ENCODE measurements at regions not wholly inside any gene's neighbourhood (a gene's known extent, or its start where the extent isn't known, plus 50 kb on each side); places are given as distances from the start of the nearest gene placed in this dataset.
A peak's percentile ranks its signal among the peaks of the same experiment; 100 is the strongest.

DNA sequence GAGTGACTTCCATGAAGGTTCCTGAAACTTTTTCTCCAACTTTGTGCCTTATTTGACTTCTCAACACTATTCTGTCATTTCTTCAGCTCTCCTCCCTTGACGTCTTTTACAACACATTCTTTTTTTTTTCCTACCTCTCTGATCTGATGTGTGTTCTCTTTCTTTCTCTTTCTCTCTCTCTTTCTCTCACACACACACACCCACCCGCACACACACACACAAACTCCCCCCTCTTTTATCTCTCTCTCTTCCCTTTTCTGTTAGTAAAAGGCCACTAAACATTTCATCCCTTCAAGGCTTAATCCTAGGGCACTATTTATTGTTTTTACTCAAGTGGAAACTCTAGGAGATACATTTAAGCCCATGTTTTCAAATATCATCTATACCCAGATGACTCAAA, 107.8 kb upstream of the CNTNAP5 start:
- H3K36me3 Mint-ChIP-seq (ENCODE audit: low read depth): no peaks in the 10 kb centered on the region
- H3K27ac Mint-ChIP-seq: no peak overlapping the region
- H3K4me1 Mint-ChIP-seq: peaks cover 8% of the 10 kb centered on the region
- WGBS, 2 experiments (ENCODE audit: insufficient coverage in 1 of 2, insufficient read length in 1 of 2): 77 to 82% methylated on average over 1 to 2 of the region's 2 CpGs
- no peak overlapping the region for H3K4me3 ChIP-seq (ENCODE audit: low read length)
- no peak for DNase-seq
- no peak overlapping the region for H3K9ac ChIP-seq (ENCODE audit: extremely low read depth, low read length, poor library complexity, severe bottlenecking)
- no peak overlapping the region for H3K27ac ChIP-seq (ENCODE audit: low read depth, low read length)
- TF ChIP-seq CTCF (conservative IDR thresholded peaks at IDR 0.05): no peak
- no peak overlapping the region for H3K4me3 Mint-ChIP-seq
- no peaks in the 10 kb centered on the region for H3K27me3 ChIP-seq (ENCODE audit: control insufficient read depth, insufficient read depth, low read length, poor library complexity, severe bottlenecking)
- no peaks in the 10 kb centered on the region for H3K9me3 Mint-ChIP-seq
- no peaks in the 10 kb centered on the region for H3K9me3 ChIP-seq (ENCODE audit: control insufficient read depth, low read length)
- H3K4me1 ChIP-seq (ENCODE audit: control insufficient read depth, insufficient read depth, low read length): no peaks in the 10 kb centered on the region
- H3K27me3 Mint-ChIP-seq (ENCODE audit: insufficient read depth): no peaks in the 10 kb centered on the region
- H3K36me3 ChIP-seq (ENCODE audit: control insufficient read depth, insufficient read depth, low read length): no peaks in the 10 kb centered on the region

DNA sequence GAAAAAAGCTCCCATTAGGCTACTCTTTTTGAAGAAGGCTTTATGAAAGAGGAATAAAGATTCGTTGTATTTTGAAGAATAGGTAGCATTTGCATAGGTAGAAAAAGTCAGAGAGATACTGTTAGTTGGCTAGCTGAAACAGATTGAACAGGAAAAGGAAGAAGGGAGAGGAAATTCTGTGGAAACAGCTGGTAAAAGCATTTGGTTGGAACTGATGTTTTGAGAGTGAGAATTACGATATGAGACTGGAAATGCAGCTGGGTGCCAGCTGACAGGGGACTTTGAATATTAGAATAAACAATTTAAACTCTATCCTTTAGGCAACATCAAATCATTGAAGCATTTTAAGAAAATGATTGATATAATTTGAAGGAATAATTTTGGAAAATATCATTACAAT, 96.7 kb upstream of the CNTNAP5 start:
- Histone ChIP-seq H3K27ac (ENCODE audit: low read depth, low read length) (no peak overlapping the region), H3K9me3 (ENCODE audit: control insufficient read depth, low read length) (peaks cover 5% of the 10 kb centered on the region), H3K4me1 (ENCODE audit: control insufficient read depth, insufficient read depth, low read length) (no peaks in the 10 kb centered on the region), H3K9ac (ENCODE audit: extremely low read depth, low read length, poor library complexity, severe bottlenecking) (no peak overlapping the region), H3K27me3 (ENCODE audit: control insufficient read depth, insufficient read depth, low read length, poor library complexity, severe bottlenecking) (no peaks in the 10 kb centered on the region), H3K4me3 (ENCODE audit: low read length) (no peak overlapping the region), H3K36me3 (ENCODE audit: control insufficient read depth, insufficient read depth, low read length) (no peaks in the 10 kb centered on the region)
- no peak for DNase-seq
- Mint-ChIP-seq H3K36me3 (ENCODE audit: low read depth) (no peaks in the 10 kb centered on the region), H3K4me3 (no peak overlapping the region), H3K9me3 (peaks cover 11% of the 10 kb centered on the region), H3K27ac (no peak overlapping the region), H3K27me3 (ENCODE audit: insufficient read depth) (no peaks in the 10 kb centered on the region), H3K4me1 (no peaks in the 10 kb centered on the region)
- TF ChIP-seq CTCF (conservative IDR thresholded peaks at IDR 0.05): no peak
- 89 to 93% methylated on average over 1 to 2 of the region's 2 CpGs for whole genome bisulfite sequencing, 2 experiments (ENCODE audit: insufficient coverage in 1 of 2, insufficient read length in 1 of 2)

- Histone ChIP-seq H3K36me3 (ENCODE audit: control insufficient read depth, insufficient read depth, low read length) (no peaks in the 10 kb centered on the region), H3K9ac (ENCODE audit: extremely low read depth, low read length, poor library complexity, severe bottlenecking) (no peak overlapping the region), H3K4me3 (ENCODE audit: low read length) (no peak overlapping the region), H3K4me1 (ENCODE audit: control insufficient read depth, insufficient read depth, low read length) (no peaks in the 10 kb centered on the region), H3K27ac (ENCODE audit: low read depth, low read length) (no peak overlapping the region), H3K27me3 (ENCODE audit: control insufficient read depth, insufficient read depth, low read length, poor library complexity, severe bottlenecking) (no peaks in the 10 kb centered on the region), H3K9me3 (ENCODE audit: control insufficient read depth, low read length) (peaks cover 8% of the 10 kb centered on the region)
- H3K4me3 Mint-ChIP-seq: no peak overlapping the region
- H3K27me3 Mint-ChIP-seq (ENCODE audit: insufficient read depth): no peaks in the 10 kb centered on the region
- H3K9me3 Mint-ChIP-seq: peaks cover 7% of the 10 kb centered on the region
- 80 to 96% methylated on average over 1 to 4 of the region's 4 CpGs for WGBS, 2 experiments (ENCODE audit: insufficient coverage in 1 of 2, insufficient read length in 1 of 2)
- DNase-seq: no peak
- no peaks in the 10 kb centered on the region for H3K36me3 Mint-ChIP-seq (ENCODE audit: low read depth)
- no peak overlapping the region for H3K27ac Mint-ChIP-seq
- H3K4me1 Mint-ChIP-seq: no peaks in the 10 kb centered on the region
- TF ChIP-seq CTCF (conservative IDR thresholded peaks at IDR 0.05): peak; percentile 27
Observed at GRCh38 chr2:123935405-123935804, 89.7 kb upstream of the CNTNAP5 start.
